GM21717 (cell line): ENCODE measurements at regions not wholly inside any gene's neighbourhood (a gene's known extent, or its start where the extent isn't known, plus 50 kb on each side); places are given as distances from the start of the nearest gene placed in this dataset.

Experiments
- ATAC-seq: cut with Tn5 transposase; IDR thresholded peaks from one replicate; pipeline ENCODE4 v1.9.1; 2021; ENCODE audit warnings: mild to moderate bottlenecking, moderate library complexity; ENCODE audit not compliant: unreplicated experiment

DNA sequence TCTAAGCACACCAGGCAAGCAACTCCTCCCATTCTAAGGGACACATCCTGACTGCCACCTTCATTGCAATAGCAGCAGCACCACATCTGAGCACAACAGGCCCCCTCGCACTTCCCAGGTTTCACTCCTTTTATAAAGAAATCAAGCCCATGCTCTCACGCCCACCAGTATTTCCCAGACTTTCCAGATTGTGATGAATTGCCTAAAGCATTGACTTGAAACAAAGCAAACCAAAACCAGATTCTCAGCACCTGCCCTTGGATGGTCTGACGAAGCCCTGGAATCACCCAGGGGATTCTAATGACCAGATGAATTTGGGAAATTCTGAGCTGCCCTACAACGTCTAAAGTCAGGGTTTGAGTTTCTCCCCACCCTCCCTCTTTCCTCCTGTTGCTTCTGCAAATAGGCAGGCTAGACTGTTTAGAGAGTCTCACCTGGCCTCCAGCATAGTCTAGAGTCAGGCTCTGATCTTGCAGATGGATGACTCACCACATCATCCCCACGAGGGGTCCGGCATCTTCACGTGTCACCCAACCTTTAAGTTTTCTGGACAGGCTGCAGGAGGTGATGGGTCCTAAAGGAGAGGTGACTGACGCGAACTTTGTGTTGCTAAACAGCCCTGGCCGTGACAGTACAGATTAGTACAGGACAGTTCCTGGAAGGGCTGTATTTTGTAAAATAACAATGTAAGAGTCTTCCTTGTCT is 198.0 kb downstream of the SKIDA1 start:
- no peak for ATAC-seq

DNA sequence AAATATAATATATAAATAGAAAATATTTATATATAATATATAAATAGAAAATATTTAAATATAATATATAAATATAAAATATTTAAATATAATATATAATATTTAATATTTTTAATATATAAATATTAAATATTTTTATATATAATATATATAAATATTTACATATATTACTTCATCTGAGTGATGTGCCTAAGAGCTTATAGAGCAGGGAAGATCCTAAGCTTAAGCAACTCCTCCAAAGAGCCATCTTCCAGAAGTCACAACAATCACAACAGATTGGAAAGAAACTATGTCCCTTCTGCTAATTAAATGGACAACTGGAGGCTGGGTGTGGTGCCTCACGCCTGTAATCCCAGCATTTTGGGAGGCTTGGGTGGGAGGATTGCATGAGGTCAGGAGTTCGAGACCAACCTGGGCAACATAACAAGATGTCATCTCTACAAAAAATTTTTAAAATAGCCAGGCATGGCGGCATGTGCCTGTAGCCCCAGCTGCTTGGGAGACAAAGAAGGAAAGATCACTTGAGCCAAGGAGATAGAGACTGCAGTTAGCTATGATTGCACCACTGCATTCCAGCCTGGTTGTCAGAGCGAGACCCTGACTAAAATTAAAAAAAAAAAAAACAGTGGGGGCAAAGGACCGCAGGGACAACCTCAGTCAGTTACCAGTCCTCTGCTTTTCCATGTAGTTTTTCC is 198.7 kb downstream of the SKIDA1 start:
- ATAC-seq, result no peak

DNA sequence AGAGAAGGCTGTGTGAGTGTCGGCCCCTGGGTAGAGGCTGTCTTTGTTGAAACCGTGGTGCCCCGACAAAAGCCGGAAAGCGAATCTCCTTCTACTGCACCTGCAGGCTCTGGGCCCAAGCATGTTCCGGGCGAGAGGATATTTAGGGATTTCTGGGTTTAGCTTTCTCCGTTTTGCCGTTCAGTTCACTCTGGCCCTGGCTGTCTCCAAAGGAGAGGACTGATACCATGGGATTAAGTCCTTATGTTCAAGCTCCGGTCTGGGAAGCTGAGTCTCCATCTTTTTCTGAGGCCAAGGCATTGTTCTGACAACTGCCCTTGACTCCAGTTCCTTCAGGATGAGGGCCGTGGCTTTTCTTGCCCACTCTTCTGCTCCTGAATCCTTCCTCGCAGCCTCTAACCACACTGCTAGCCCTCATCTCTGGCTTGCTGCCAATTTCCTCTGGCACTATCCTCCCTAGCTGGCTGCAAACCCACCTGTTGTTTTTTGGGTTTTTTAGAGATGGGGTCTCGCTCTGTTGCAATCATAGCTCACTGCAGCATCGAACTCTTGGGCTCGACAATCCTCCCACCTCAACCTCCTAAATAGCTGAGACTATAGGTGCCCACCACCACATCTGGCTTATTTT is 206.8 kb downstream of the SKIDA1 start:
- no peak for ATAC-seq

DNA sequence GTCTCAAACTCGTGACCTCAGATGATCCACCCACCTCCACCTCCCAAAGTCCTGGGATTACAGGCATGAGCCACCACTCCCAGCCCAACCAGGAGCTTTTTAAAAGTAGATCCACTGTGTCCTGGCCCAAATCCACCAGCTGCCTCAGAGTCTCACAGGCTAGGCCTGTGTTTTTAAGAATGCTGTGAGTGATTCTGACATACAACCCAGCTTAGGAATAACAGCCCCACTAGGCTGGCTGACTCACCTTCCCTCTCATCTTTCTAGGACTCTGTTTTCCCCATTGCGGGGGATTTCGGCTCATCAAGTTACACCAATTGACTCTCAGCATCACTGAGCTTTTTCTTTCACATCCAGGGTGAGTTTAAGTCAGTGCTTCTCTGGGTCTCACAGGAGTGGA is 207.6 kb downstream of the SKIDA1 start:
- ATAC-seq, result no peak

DNA sequence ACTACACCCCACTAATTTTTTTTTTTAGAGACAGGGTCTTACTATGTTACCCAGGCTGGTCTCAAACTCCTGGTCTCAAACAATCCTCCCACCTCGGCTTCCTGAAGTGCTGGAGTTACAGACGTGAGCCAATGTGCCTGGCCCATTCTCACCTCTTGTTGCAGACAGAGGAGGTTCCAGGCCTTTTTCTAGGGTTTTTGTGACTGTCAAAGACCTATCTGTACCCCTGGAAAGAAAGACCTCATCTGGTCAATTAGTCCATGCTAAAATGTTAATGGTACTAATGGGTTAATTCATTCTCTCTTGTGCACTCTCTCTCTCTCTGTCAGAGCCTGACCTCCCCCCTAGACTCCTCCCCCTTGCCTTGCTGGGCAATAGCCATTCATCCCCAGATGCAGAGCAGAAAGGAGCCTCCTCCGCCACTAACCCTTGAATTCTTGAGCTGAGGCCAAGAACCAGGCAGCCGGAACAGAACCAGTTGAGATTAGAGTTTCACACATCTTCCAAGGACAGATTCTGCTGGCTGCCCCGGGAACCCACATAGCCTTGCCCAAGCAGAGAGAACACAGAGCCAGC is 209.7 kb downstream of the SKIDA1 start:
- ATAC-seq, result no peak

DNA sequence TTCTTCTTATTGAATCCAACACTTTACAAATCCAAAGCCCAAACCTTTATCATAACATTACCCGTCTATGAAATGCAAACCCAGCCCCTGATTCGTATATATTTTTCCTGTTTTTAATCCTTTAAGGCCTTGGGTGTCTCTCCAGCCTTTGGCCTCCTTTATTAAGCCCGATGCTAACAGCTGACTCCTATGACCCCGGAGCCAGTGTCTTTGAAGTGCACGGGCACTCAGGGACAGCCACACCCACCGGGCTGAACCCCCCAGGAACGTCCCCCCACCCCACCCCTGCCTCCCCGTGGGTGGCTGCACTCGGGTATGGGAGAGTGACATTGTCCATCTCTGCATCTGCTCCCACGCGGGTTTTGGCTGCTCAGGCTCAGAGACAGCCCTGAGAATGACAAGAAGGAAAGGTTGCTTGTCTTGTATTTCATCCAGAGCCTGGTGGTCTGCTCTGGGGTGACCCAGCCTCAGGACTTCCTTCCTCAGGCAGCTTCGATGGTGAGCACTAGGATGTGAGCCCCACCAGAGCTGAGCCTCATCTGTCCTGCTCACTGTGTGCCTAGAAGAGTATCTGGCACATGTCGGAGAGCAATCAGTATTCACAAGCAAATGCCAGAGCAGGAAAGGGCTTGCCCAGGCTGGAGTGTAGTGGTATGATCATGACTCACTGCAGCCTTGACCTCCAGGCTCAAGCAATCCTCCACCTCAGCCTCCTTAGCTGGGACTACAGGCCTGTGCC is 210.4 kb downstream of the SKIDA1 start:
- ATAC-seq, result no peak

DNA sequence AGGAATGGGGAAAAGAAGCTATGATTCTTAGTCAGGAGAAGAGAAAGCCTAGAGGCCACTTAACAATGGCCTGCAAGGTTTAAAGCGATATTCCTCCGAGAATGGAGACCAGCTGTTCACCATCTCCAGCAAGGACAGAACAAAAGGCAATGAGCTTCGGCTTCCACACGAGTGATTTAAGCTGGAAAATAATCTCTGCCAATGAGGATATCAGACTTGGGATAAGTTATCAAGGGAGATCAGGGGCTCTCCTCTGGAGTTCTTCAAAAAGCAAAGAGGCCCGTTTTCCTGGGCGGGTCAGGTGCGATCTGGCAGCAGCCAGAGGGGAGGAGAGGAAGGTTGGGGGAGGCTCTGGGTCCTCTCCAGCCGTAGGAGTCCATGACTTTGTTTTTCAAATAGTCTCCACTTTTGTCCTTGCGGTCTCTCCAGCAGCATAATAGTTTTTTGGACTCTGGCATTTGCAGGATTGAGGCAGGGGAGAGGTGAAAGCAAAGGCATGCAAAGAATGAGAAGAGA is 211.3 kb downstream of the SKIDA1 start:
- ATAC-seq, result no peak

DNA sequence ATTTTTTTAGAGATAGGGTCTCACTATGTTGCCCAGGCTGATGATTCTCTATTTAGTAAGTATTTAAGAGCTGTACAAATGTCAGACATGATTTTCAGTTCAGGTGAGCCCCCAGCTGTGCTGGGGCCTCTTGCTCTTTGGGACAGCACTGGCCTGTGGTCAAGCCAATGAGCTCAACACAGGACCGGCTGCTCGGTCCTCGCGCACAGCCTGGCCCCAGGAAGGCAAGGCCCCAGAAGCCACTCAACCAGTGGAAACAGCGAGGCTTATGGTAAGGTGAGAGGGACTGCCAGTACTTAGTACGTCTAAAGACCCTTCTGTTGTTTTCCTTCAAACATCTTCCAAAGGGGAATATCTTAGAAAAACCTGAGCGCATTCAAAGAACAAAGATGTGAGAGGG is 211.8 kb downstream of the SKIDA1 start:
- ATAC-seq, result no peak

DNA sequence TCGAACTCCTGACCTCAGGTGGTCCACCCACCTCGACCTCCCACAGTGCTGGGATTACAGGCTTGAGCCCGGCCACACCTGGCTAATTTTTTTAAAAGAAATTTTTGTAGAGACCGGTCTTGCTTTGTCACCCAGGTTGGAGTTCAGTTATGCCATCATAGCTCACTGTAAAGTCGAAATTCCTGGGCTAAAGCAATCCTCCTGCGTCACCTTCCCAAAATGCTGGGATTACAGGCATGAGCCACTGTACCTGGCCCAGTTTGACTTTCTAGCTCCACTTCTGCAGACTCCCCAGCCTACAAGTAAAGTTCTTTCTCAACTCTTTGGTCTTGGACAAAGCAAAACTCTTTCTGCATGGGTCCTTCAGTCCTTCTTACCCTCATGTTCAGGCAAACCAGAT is 214.1 kb downstream of the SKIDA1 start:
- no peak for ATAC-seq

DNA sequence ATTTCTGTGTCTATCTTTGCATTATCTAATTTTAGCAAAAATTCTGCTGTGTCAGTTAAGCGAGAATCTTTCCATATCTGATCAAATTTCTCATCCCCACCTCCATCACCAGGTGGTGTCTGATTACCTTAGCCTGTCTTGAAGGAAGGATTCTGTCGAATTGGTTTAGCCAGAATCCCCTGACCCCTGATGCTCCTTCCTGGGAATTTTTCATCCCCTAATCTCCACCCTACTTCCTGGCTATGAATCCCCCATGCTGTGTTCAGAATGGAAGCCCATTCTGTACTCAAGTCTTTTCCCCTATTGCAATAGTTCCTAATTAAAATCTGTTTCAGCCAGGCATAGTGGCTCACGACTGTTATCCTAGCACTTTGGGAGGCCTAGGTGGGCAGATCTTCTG is 216.1 kb downstream of the SKIDA1 start:
- no peak for ATAC-seq

DNA sequence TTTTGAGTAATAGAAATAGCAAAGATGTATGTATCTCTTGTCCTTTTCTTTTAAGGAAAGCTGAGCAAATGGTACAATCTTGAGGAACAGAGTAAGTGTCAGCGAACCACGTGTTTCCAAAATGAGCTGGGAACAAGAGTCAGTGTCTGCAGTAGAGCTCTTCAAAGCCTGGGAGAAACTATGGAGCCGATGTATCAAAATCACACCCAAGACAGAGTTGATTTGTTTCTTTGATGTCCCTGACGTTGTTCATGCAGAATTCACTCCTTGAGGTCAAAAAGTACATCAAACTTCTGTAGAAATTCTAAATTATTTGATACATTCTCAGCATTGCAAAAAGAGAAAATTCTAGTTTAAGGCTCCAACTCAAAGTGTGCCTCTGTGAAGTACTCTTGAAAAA is 216.5 kb downstream of the SKIDA1 start:
- no peak for ATAC-seq

DNA sequence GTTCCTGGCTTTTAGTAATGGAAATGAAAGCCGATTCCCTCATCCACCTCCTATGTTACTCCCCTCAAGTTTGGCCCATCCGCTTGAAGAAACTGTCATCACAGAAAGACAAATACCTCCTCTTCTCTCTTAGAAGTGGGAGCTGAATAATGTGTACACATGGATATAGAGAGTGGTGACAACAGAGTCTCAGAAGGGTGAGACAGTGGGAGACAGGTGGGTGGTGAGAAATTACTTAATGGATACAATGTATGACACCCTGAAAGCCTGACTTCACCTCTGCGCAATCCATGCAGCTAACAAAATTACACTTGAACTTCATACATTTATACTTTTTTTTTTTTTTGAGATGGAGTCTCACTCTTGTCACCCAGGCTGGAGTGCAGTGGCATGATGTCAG is 217.5 kb downstream of the SKIDA1 start:
- no peak for ATAC-seq

DNA sequence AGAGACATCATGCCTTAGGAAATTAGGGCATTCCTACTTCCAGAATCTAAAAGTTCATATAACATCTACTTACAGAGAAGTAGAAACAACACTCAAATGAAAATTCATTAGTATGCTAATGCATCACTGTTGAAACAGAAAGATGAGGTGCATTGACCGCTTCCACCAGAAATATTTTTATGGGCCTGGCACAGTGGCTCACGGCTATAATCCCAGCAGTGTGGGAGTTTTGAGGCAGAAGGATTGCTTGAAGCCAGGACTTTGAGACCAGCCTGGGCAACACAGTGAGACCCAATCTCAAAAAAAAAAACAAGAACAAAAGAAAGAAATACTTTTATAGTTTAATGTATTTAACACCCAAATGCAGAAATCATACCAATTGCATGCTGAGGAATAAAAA is 220.9 kb downstream of the SKIDA1 start:
- no peak for ATAC-seq

DNA sequence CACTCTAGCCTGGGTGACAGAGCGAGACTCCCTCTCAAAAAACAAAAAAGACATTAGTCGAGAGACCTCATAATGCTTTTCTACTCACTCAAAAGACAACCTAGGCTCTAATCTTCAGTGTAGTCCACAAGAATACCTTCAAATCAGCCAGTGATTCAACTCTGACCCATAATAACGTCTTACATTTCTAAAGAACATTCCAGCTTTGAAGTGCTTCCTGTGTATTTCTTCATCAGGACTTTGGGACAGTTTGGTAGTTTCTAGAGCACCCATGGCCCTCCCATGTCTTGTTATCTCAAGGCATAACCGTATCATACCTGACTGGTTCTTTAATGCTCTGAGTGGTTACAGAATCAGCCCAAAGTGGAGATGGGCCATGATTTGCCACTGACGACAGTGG is 221.3 kb downstream of the SKIDA1 start:
- no peak for ATAC-seq

DNA sequence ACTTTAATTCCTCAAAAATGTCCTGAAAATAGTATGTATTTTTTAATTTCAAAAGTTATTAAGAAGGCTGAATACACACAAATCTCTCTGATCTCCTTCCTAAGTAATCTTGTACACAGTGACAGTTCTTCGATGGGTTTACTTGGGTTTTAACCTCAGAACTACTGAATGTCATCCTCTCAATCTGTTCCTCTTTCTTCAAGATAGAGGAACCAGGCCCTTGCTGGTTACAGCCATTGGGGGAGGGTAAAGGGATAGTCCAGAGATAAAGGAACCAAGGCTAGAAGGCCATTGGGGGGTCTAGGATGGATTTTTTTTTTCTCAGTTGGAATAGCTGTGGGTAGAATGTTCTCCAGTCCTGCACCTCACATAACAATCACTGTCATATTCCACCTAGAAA is 224.9 kb downstream of the SKIDA1 start:
- ATAC-seq, result no peak

DNA sequence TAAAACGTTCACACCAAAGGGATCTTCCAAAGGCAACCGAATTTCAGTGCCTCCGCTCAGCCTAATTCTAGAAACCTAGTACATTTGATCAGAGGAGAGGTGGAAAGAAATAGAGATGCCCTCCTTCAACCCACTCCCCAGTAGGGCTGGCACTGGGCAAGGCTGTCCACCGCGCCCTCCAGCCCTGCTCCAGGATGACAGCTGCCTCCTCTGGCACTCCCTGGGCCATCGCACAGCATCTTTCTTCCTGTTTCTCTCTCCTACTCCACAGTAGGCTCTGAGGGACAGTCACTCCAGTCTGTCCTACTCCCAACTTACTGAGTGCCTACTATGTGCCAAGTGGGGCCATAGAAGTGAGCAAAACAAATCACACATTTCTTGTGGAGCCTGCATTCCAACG is 226.2 kb downstream of the SKIDA1 start:
- ATAC-seq, result no peak

DNA sequence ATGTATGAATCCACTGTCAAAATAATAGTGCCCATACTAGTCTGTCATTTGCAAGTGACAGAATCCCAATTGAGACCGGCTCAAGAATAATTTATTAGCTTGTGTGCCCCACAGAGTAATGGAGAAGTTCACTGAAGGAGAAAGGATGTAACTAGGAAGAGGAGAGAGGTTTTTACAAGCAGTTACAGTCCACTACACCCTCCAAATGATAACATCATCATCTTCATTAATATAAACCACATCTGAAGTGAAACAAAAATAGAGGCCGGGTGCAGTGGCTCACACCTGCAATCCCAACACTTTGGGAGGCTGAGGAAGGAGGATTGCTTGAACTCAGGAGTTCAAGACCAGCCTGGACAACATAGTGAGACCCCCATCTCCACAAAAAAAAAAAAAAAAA is 226.8 kb downstream of the SKIDA1 start:
- ATAC-seq, result no peak

DNA sequence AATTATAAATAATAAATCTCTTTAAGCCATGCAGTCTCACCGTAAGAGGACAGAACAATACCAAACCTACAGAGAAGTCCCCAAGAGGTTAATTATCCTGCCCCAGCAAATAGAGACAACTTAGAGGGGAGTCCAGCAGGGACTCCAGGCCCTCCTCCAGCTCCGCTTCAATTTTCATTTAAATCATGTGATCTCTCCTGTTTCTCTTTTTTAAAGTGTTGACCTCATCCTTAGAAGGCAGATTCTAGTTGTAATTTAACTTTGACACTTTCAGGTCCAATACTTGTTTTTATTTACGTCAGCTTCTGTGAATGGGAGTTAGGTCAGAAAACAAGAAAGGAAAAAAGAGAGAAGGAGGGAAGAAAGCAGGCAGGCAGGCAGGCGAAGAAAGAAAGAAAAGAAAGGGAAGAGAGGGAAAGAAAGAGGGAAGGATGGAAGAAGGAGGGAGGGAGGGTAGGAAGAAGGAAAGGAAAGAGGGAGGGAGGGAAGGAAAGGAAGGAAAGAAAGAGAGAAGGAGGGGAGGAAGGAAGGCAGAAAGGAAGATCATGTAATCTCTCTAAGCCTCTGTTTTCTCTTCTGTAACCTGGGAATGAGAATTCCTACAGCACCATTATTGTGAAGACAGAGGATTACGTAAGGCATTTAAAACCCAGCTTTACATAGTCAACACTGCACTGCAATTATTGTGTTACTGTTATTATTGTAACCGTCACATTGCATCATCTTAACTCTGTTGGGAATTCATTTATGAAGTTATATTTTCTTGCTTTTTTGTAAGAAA is 227.7 kb downstream of the SKIDA1 start:
- no peak for ATAC-seq

DNA sequence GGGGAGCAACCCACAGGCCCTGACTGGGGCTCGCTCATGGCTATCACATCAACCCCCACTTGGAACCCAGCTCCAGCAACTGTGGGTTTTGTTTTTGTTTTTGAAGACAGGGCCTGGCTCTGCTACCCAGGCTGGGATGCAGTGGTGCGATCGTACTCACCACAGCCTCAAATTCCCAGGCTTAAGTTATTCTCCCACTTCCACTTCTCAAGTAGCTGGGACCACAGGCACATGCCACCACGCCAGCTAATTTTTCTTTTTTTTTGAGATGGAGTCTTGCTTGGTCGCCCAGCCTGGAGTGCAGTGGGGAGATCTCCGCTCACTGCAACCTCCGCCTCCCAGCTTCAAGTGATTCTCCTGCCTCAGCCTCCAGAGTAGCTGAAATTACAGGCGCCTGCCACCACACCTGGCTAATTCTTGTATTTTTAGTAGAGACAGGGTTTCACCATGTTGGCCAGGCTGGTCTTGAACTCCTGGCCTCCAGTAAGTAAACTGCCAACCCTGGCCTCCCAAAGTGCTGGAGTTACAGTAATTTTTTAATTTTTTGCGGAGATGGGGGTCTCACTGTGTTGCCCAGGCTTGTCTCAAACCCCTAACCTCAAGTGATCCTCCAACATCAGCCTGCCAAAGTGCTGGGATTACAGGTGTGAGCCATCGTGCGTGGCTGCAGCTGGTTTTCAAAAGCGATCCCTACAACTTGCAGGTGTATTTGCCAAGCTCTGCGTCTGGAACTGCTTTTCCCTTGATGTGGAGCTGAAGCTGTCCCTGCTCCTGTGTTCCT is 228.7 kb downstream of the SKIDA1 start:
- ATAC-seq, result no peak
